Caco-2 (cell line): ENCODE measurements at regions not wholly inside any gene's neighbourhood (a gene's known extent, or its start where the extent isn't known, plus 50 kb on each side); places are given as distances from the start of the nearest gene placed in this dataset.

Experiments
- BruUV-seq: library from RNA; stranded (reverse); fragments of 400-500 nt; replicated peaks from 2 replicates; lab custom pipeline; 2021; lab: Mats Ljungman, UMichigan
- CTCF ChIA-PET: fragments of 300-600 bp; sonication (Branson Sonifier 250); formaldehyde crosslinking; loops from one replicate; lab custom pipeline; 2022; ENCODE audit warnings: antibody characterized with exemption; lab: Charles Lee
- POLR2A ChIA-PET: fragments of 300-600 bp; sonication (Branson Sonifier 250); formaldehyde crosslinking; loops from one replicate; lab custom pipeline; 2022; ENCODE audit warnings: antibody characterized with exemption; lab: Charles Lee
- DNase-seq, 2 experiments: peaks; one replicate each; pipeline versions ENCODE4 v3.0.0 to v3.0.0-alpha.2; 2020 to 2022
- H3K27me3 ChIP-seq: replicated peaks from 2 replicates; pipeline ENCODE4 v1.6.0; 2011; ENCODE audit warnings: low read length; ENCODE audit not compliant: control insufficient read depth, insufficient read depth
- H3K36me3 ChIP-seq: 2 replicates; pipeline ENCODE4 v1.5.1; 2011; ENCODE audit warnings: low read length; ENCODE audit not compliant: control insufficient read depth, insufficient read depth
- H3K4me1 ChIP-seq: fragments of 250-450 bp; sonication (Bioruptor Pico); 2 replicates; pipeline ENCODE4 v1.5.1; 2020; ENCODE audit warnings: mild to moderate bottlenecking
- H3K4me3 ChIP-seq: 2 replicates; pipeline ENCODE4 v1.5.1; 2011; ENCODE audit warnings: low read depth, mild to moderate bottlenecking, control low read depth, low read length
- H3K9me3 ChIP-seq: fragments of 250-450 bp; sonication (Bioruptor Pico); 2 replicates; pipeline ENCODE4 v1.5.1; 2020; ENCODE audit warnings: mild to moderate bottlenecking, moderate library complexity
- H3K27ac Mint-ChIP-seq: one replicate; pipeline ENCODE4 v1.8.0; 2022; ENCODE audit warnings: mixed read lengths; ENCODE audit not compliant: unreplicated experiment
- H3K27me3 Mint-ChIP-seq: one replicate; pipeline ENCODE4 v1.8.0; 2022; ENCODE audit warnings: mixed read lengths; ENCODE audit not compliant: insufficient read depth, unreplicated experiment
- H3K36me3 Mint-ChIP-seq: one replicate; pipeline ENCODE4 v1.8.0; 2022; ENCODE audit warnings: mild to moderate bottlenecking, mixed read lengths; ENCODE audit not compliant: insufficient read depth, unreplicated experiment
- H3K4me1 Mint-ChIP-seq: one replicate; pipeline ENCODE4 v1.8.0; 2022; ENCODE audit warnings: low read depth, mixed read lengths; ENCODE audit not compliant: unreplicated experiment
- H3K4me3 Mint-ChIP-seq: one replicate; pipeline ENCODE4 v1.8.0; 2022; ENCODE audit warnings: mild to moderate bottlenecking, moderate library complexity, mixed read lengths; ENCODE audit not compliant: unreplicated experiment
- H3K9me3 Mint-ChIP-seq: one replicate; pipeline ENCODE4 v1.8.0; 2022; ENCODE audit warnings: mixed read lengths; ENCODE audit not compliant: unreplicated experiment
- CTCF ChIP-seq, 2 experiments: fragments of 200-600 bp in 1 of 2; IDR thresholded peaks; 1 replicate in 1 of 2; 2 replicates in 1 of 2; pipeline versions ENCODE4 v1.5.1 to v1.8.0; 2011 to 2022; ENCODE audit warnings: antibody characterized with exemption in 1 of 2, control low read depth in 1 of 2, inconsistent platforms in 1 of 2, low read depth in 1 of 2, low read length in 1 of 2, mild to moderate bottlenecking in 1 of 2, moderate library complexity in 1 of 2; ENCODE audit not compliant: insufficient read depth in 1 of 2, severe bottlenecking in 1 of 2, unreplicated experiment in 1 of 2
- intact Hi-C: fragments of 100-400 bp; cut with micrococcal nuclease; formaldehyde crosslinking; loops from one replicate; pipeline ENCODE4 v1.10.0; 2022; ENCODE audit not compliant: unreplicated experiment

- H3K36me3 ChIP-seq: no peaks in the 10 kb centered on the region
- H3K27me3 ChIP-seq: no peaks in the 10 kb centered on the region
- TF ChIP-seq CTCF (IDR thresholded peaks at IDR 0.05; ENCODE audit: insufficient read depth in 1 of 2, low read depth in 1 of 2, low read length in 1 of 2, severe bottlenecking in 1 of 2, unreplicated experiment in 1 of 2): no peak
- H3K4me1 ChIP-seq: no peaks in the 10 kb centered on the region
- no peak for DNase-seq
- BruUV-seq: no TSS peak
- intact Hi-C loops: no loop called here
- peaks cover 5% of the 10 kb centered on the region for H3K27me3 Mint-ChIP-seq
- H3K4me1 Mint-ChIP-seq: no peaks in the 10 kb centered on the region
- ChIA-PET CTCF (no interaction called here), POLR2A (no interaction called here)
- no peaks in the 10 kb centered on the region for H3K9me3 Mint-ChIP-seq
- H3K36me3 Mint-ChIP-seq: no peaks in the 10 kb centered on the region
- H3K9me3 ChIP-seq: no peaks in the 10 kb centered on the region
- H3K4me3 Mint-ChIP-seq: no peak overlapping the region
- H3K4me3 ChIP-seq: no peak overlapping the region
- no peak overlapping the region for H3K27ac Mint-ChIP-seq
Observed at GRCh38 chr1:60864722-60865121, 217.6 kb upstream of the NFIA start.

DNA sequence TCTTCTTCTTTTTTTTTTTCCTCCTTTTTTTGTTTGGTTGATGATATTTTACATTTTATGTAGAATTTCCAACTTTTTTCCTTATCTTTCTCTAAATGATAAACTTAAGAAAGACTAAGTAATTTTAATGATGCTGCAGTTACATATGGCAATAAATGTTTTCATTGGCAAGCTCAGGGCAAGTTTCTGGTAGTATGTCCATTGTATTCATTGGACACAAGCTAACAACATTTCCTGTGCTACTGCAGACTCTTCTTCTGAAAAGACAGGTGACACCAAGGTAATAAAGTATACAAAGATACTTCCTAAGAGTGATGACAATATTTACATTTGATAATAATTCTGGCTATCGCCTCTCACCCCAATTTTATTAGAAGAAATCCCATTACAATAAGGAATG lies 219.2 kb upstream of the NFIA start:
- H3K4me3 Mint-ChIP-seq: no peak overlapping the region
- peaks cover 5% of the 10 kb centered on the region for H3K27me3 Mint-ChIP-seq

DNA sequence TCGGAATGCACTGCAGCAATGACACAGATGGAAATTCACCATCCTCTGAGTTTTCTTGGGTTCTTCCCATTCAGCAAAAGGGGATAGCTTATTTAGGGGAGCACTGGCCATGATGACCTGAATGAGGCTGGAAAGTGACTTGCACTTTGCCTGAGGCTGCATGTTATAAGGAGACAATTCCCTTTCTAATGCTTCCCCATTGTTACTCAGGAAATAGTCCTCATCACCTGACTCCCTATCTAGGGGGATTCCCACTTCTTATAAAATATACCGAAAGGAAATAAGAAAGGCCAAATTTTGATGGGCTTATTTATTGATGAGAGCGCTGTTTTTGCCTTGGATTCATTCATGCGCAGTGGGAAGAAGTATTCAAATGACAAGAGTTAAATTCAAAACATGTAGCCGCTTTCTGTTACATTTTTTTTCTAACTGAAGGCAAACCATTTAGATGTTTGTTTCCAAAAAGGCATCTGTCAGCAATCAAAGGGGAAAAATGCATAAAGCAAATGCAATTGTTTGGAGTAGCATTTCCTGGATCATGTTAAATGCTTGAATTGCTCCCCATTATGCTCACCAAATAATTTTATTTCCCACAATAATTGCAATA lies 220.3 kb upstream of the NFIA start:
- no peak overlapping the region for H3K4me3 ChIP-seq
- TF ChIP-seq CTCF (IDR thresholded peaks at IDR 0.05; ENCODE audit: insufficient read depth in 1 of 2, low read depth in 1 of 2, low read length in 1 of 2, severe bottlenecking in 1 of 2, unreplicated experiment in 1 of 2): no peak
- intact Hi-C loops: no loop called here
- no peak for DNase-seq
- BruUV-seq: no TSS peak
- Mint-ChIP-seq H3K27ac (no peak overlapping the region), H3K9me3 (no peaks in the 10 kb centered on the region), H3K36me3 (no peaks in the 10 kb centered on the region), H3K27me3 (peaks cover 5% of the 10 kb centered on the region), H3K4me1 (no peaks in the 10 kb centered on the region), H3K4me3 (no peak overlapping the region)
- ChIA-PET POLR2A (no interaction called here), CTCF (no interaction called here)
- H3K36me3 ChIP-seq: no peaks in the 10 kb centered on the region
- H3K4me1 ChIP-seq: no peaks in the 10 kb centered on the region
- no peaks in the 10 kb centered on the region for H3K9me3 ChIP-seq
- H3K27me3 ChIP-seq: no peaks in the 10 kb centered on the region

More for the DNA sequence above, 219.2 kb upstream of the NFIA start:
- TF ChIP-seq CTCF (IDR thresholded peaks at IDR 0.05; ENCODE audit: insufficient read depth in 1 of 2, low read depth in 1 of 2, low read length in 1 of 2, severe bottlenecking in 1 of 2, unreplicated experiment in 1 of 2): no peak
- CTCF ChIA-PET: no interaction called here
- no peak for DNase-seq
- Mint-ChIP-seq H3K36me3 (no peaks in the 10 kb centered on the region), H3K4me1 (no peaks in the 10 kb centered on the region), H3K27ac (no peak overlapping the region), H3K9me3 (no peaks in the 10 kb centered on the region)
- no TSS peak for BruUV-seq
- H3K4me3 ChIP-seq: no peak overlapping the region
- intact Hi-C loops: no loop called here
- no peaks in the 10 kb centered on the region for H3K36me3 ChIP-seq
- no peaks in the 10 kb centered on the region for H3K27me3 ChIP-seq
- POLR2A ChIA-PET: no interaction called here
- no peaks in the 10 kb centered on the region for H3K9me3 ChIP-seq
- no peaks in the 10 kb centered on the region for H3K4me1 ChIP-seq
